RWPE1 (cell line): ENCODE measurements at regions not wholly inside any gene's neighbourhood (a gene's known extent, or its start where the extent isn't known, plus 50 kb on each side); places are given as distances from the start of the nearest gene placed in this dataset.
A peak's percentile ranks its signal among the peaks of the same experiment; 100 is the strongest.
"Not testable (repeated sequence)": the region's sequence is repeated elsewhere in the genome, so short reads cannot be mapped to it uniquely, and the experiment has no call there.

Experiments used
- CTCF ChIA-PET: fragments of 350-600 bp; sonication (Branson Sonifier 250); formaldehyde crosslinking; extraction: SDS; loops from one replicate; lab custom pipeline; 2021; lab: Yijun Ruan, JAX
- POLR2A ChIA-PET: fragments of 400-600 bp; formaldehyde crosslinking; extraction: SDS; loops from one replicate; lab custom pipeline; 2020; ENCODE audit warnings: antibody characterized with exemption; ENCODE audit not compliant: low non-redundant PET; lab: Yijun Ruan, JAX
- DNase-seq: peaks from one replicate; pipeline ENCODE4 v3.0.0; 2012; ENCODE audit warnings: low spot score
- H3K27ac ChIP-seq: fragments of 450-650 bp; 2 replicates; pipeline ENCODE4 v1.5.1; 2017
- TF ChIP-seq, protein P1 (sequence below): fragments of 450-650 bp; conservative IDR thresholded peaks from 2 replicates; pipeline ENCODE4 v1.5.1; 2017; ENCODE audit warnings: low read depth, mild to moderate bottlenecking

DNA sequence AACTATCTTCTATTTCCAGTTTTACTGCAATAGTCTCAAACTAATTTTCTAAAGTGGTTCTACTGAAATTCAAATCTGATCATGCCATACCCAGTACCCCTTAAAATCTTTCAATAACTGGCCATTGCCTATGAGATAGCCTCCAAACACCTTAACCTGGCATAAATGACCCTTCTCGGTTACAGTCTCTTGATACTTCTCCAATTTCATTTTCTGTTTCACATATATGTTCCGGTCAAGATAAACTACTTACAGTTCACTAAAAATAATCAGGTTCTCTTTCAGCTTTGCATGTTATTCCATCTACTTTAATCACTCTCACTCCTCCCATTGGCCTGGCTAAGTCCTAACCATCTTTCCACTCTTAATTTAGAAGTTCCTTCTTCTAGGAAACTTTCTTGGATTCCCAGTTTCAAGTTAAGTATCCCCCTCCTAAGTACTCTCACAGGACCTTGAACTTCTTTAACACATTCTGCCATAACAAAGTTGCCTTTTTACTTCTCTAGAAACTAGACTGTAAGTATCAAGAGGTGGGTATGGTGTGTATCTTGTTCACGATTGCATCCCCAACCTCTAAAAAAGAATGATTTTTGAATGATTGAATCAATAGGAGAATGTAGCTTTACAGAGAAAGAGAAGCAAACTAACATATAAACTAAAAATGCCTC is 110.2 kb upstream of the RBBP8 start:
- no peak for DNase-seq
- no peak overlapping the region for H3K27ac ChIP-seq
- CTCF ChIA-PET = interaction anchor here (0.6 to 1.4 kb wide), 2 partner anchors 9 to 138 kb away, joined by 3 to 5 read pairs; no protein-coding TSS in a partner anchor
- TF ChIP-seq, protein P1, sequence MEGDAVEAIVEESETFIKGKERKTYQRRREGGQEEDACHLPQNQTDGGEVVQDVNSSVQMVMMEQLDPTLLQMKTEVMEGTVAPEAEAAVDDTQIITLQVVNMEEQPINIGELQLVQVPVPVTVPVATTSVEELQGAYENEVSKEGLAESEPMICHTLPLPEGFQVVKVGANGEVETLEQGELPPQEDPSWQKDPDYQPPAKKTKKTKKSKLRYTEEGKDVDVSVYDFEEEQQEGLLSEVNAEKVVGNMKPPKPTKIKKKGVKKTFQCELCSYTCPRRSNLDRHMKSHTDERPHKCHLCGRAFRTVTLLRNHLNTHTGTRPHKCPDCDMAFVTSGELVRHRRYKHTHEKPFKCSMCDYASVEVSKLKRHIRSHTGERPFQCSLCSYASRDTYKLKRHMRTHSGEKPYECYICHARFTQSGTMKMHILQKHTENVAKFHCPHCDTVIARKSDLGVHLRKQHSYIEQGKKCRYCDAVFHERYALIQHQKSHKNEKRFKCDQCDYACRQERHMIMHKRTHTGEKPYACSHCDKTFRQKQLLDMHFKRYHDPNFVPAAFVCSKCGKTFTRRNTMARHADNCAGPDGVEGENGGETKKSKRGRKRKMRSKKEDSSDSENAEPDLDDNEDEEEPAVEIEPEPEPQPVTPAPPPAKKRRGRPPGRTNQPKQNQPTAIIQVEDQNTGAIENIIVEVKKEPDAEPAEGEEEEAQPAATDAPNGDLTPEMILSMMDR = no peak
- POLR2A ChIA-PET = no interaction called here

DNA sequence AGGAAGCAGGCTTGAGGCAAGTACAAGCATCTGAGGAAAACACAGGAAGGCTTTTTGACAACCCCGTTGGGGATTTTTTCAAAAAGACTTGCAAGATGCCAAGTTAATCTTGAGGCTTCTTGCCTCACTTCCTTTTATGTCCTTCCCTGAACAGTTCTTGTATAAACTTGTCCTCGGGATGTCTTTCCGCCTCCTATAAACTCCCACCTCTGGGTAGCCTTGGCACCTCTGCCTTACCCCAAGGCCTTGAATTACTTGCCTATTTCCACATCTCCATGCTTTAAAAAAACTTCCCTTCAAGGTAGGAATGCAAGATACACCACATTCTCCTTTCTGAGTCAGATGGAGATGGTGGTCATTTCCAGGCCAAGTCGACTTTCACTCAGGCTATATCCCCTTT is 106.4 kb upstream of the RBBP8 start:
- peak; percentile 83 for DNase-seq
- TF ChIP-seq, protein P1 = no peak
- POLR2A ChIA-PET = no interaction called here
- CTCF ChIA-PET = interaction anchor here (0.6 kb wide), 1 partner anchor 238 kb away, joined by 4 read pairs; no protein-coding TSS in a partner anchor
- peak overlapping the region; percentile 60 for H3K27ac ChIP-seq

DNA sequence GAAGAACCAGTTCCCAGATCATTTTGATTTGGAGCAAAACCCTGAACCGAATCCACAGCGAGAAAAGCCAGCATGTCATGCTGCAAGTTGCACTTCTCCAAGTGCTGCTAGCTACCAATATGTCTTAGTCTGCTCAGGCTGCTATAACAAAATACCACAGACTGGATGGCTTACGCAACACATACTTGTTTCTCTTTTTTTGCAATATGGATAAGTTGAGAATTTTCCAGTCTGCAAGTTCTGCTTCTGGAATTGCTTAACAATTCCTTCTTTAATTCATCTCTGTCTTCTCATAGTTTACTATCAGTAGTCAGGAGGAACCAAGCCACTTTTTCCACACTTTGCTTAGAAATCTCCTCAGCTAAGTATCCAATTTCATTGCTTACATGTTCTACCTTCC is 105.9 kb upstream of the RBBP8 start:
- TF ChIP-seq, protein P1 = no peak
- ChIA-PET POLR2A (no interaction called here), CTCF (no interaction called here)
- H3K27ac ChIP-seq = peak overlapping the region; percentile 60
- no peak for DNase-seq

DNA sequence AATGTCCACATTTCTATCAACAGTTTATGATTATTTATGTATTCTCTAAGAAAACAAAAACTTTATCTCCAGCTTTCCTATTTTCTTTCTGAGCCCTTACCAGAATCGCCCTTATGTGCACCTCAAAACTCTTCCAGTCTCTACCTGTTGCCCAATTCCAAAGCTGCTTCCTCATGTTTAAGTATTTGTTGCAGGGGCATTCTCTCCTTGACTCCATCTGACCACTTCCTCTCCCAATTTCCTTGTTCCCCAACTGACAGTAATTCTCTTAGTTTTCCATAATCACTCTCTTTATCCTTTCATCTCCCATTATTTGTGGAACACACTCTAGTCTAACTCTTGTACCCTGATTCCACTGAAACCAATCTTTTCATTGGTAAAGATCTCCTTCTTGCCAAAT is 105.4 kb upstream of the RBBP8 start:
- TF ChIP-seq, protein P1 = no peak
- H3K27ac ChIP-seq = no peak overlapping the region
- POLR2A ChIA-PET = no interaction called here
- no peak for DNase-seq
- CTCF ChIA-PET = no interaction called here

DNA sequence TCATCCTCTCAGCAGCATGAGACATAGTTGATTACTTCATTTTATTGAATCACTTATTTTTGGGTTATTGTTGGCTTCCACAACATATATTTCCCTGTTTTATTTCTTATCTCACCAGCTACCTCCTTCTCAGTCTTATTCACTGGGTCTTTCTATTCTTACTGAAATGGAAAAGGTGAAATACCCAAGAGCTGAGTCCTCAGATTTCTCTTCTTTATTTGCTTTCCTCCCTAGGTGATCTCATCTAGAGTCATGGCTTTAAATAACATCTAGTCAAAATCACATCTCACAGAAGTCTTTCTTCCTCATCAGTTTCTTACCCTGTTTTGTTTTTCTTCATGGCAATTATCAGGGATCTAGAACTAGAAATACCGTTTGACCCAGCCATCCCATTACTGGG is 105.0 kb upstream of the RBBP8 start:
- H3K27ac ChIP-seq = no peak overlapping the region
- POLR2A ChIA-PET = no interaction called here
- TF ChIP-seq, protein P1 = no peak
- CTCF ChIA-PET = no interaction called here
- DNase-seq = peak; percentile 64

DNA sequence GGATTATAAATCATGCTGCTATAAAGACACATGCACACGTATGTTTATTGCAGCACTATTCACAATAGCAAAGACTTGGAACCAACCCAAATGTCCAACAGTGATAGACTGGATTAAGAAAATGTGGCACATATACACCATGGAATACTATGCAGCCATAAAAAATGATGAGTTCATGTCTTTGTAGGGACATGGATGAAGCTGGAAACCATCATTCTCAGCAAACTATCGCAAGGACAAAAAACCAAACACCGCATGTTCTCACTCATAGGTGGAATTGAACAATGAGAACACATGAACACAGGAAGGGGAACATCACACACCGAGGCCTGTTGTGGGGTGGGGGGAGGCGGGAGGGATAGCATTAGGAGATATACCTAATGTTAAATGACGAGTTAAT is 104.5 kb upstream of the RBBP8 start:
- DNase-seq, POLR2A ChIA-PET, H3K27ac ChIP-seq, CTCF ChIA-PET: not testable (repeated sequence)

DNA sequence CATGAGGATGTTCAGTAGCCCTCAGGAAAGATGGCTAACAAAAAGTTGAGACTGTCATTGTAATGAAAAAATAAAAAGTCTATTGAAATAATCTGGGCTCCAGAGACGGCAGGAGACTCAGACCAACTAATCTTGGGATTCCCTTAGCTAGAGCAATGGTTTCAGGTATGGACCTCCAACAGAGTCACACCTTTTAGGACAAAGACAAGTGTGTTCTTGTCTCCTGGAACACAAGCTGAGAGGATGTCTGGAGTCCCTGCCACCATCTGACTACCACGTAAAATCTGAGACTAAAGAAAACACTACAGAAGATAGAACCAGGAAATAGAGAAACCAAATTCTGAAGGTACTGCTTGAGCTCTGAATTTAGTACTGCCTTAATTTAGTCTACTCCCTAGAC is 103.3 kb upstream of the RBBP8 start:
- H3K27ac ChIP-seq = no peak overlapping the region
- DNase-seq = no peak
- POLR2A ChIA-PET = no interaction called here
- CTCF ChIA-PET = no interaction called here
- TF ChIP-seq, protein P1 = no peak
